GM21381 (cell line): ENCODE measurements at regions not wholly inside any gene's neighbourhood (a gene's known extent, or its start where the extent isn't known, plus 50 kb on each side); places are given as distances from the start of the nearest gene placed in this dataset.
"Not testable (repeated sequence)": the region's sequence is repeated elsewhere in the genome, so short reads cannot be mapped to it uniquely, and the experiment has no call there.

ENCODE experiments used
- ATAC-seq: cut with Tn5 transposase; IDR thresholded peaks from one replicate; pipeline ENCODE4 v1.9.1; 2021; ENCODE audit warnings: mild to moderate bottlenecking, moderate library complexity; ENCODE audit not compliant: unreplicated experiment

- not testable (repeated sequence) for ATAC-seq
Measured at GRCh38 chr5:177863822-177864446, 81.2 kb upstream of the FAM153A start.

- ATAC-seq = not testable (repeated sequence)
Measured at GRCh38 chr5:177857642-177858200, 75.0 kb upstream of the FAM153A start.

GRCh38 chr5:177856474-177856873 is 73.8 kb upstream of the FAM153A start:
- ATAC-seq = not testable (repeated sequence)

- ATAC-seq = not testable (repeated sequence)
Measured at GRCh38 chr5:177847914-177848313, 65.2 kb upstream of the FAM153A start.

- not testable (repeated sequence) for ATAC-seq
Measured at GRCh38 chr5:177846598-177846997, 63.9 kb upstream of the FAM153A start.

GRCh38 chr5:177845906-177846305 is 63.2 kb upstream of the FAM153A start:
- ATAC-seq = not testable (repeated sequence)

- not testable (repeated sequence) for ATAC-seq
Measured at GRCh38 chr5:177836191-177836590, 53.5 kb upstream of the FAM153A start.
